Activated CD8-positive, alpha-beta memory T cell treated with anti-CD3 and anti-CD28 coated beads, Interleukin-2, amount 50 U/mL, for 48 hours (primary cell): ENCODE measurements at regions not wholly inside any gene's neighbourhood (a gene's known extent, or its start where the extent isn't known, plus 50 kb on each side); places are given as distances from the start of the nearest gene placed in this dataset.

ENCODE experiments used
- DNase-seq: peaks from one replicate; pipeline ENCODE4 v3.0.0-alpha.2; 2020

GRCh38 chr20:4095639-4096038, 53.0 kb upstream of the SMOX start:
- no peak for DNase-seq

- peak; percentile 75 for DNase-seq
These were observed 56.8 kb upstream of the SMOX start for GRCh38 chr20:4091490-4092479.

- peak; percentile 32 for DNase-seq
These were observed 57.7 kb upstream of the SMOX start for GRCh38 chr20:4090756-4091489.

- DNase-seq, result peak; percentile 34
These were observed 58.7 kb upstream of the SMOX start for GRCh38 chr20:4089756-4090487.

- DNase-seq, result peak; percentile 23
These were observed 59.9 kb upstream of the SMOX start for GRCh38 chr20:4088766-4089165.

GRCh38 chr20:4087923-4088322, 60.7 kb upstream of the SMOX start:
- no peak for DNase-seq

- peak; percentile 40 for DNase-seq
These were observed 61.6 kb upstream of the SMOX start for GRCh38 chr20:4086771-4087687.

- DNase-seq, result peak; percentile 48
These were observed 63.9 kb upstream of the SMOX start for GRCh38 chr20:4084721-4085120.

- peak; percentile 45 for DNase-seq
These were observed 64.5 kb upstream of the SMOX start for GRCh38 chr20:4084096-4084495.

GRCh38 chr20:4083098-4083865, 65.3 kb upstream of the SMOX start:
- peak; percentile 45 for DNase-seq

- DNase-seq, result peak; percentile 71
These were observed 66.1 kb upstream of the SMOX start for GRCh38 chr20:4082406-4083097.

GRCh38 chr20:4081421-4081820, 66.1 kb upstream of the RNF24 start:
- DNase-seq, result no peak

GRCh38 chr20:4076671-4077070, 61.3 kb upstream of the RNF24 start:
- peak; percentile 20 for DNase-seq

GRCh38 chr20:4076033-4076432, 60.7 kb upstream of the RNF24 start:
- DNase-seq, result no peak

GRCh38 chr20:4074877-4075455, 59.6 kb upstream of the RNF24 start:
- DNase-seq, result peak; percentile 45

GRCh38 chr20:4073852-4074741, 58.7 kb upstream of the RNF24 start:
- DNase-seq, result peak; percentile 36

GRCh38 chr20:4071178-4071693, 55.9 kb upstream of the RNF24 start:
- peak; percentile 35 for DNase-seq

- DNase-seq, result peak; percentile 18
These were observed 55.2 kb upstream of the RNF24 start for GRCh38 chr20:4070323-4071177.
